GM19023 (cell line): ENCODE measurements at regions not wholly inside any gene's neighbourhood (a gene's known extent, or its start where the extent isn't known, plus 50 kb on each side); places are given as distances from the start of the nearest gene placed in this dataset.
"Not testable (repeated sequence)": the region's sequence is repeated elsewhere in the genome, so short reads cannot be mapped to it uniquely, and the experiment has no call there.

Experiments
- ATAC-seq: cut with Tn5 transposase; IDR thresholded peaks from one replicate; pipeline ENCODE4 v1.9.1; 2021; ENCODE audit warnings: mild to moderate bottlenecking, moderate library complexity; ENCODE audit not compliant: unreplicated experiment

- not testable (repeated sequence) for ATAC-seq
Observed at GRCh38 chr4:30124621-30125020, 595.5 kb upstream of the PCDH7 start.

DNA sequence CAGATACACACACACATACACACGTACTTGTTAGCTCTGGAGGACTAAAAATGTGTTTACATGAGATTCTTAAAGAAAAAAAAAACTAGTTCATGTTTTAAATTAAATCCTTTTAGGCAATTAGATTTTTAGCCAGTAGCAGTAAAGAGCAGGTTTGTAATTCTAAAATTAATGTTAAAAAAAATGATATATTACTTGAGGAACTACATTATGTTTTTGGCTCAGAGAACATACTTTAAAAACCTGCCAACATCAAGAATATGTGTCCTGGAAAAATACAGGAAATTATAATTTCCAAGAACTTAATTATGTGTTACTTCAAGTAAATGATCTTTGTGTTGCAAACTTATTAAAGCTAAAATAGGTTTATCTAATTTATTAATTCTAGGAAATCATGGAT lies 594.3 kb upstream of the PCDH7 start:
- no peak for ATAC-seq

GRCh38 chr4:30126351-30126750 lies 593.8 kb upstream of the PCDH7 start:
- no peak for ATAC-seq

GRCh38 chr4:30148828-30149227 lies 571.3 kb upstream of the PCDH7 start:
- ATAC-seq = not testable (repeated sequence)

GRCh38 chr4:30149539-30149938 lies 570.6 kb upstream of the PCDH7 start:
- not testable (repeated sequence) for ATAC-seq

DNA sequence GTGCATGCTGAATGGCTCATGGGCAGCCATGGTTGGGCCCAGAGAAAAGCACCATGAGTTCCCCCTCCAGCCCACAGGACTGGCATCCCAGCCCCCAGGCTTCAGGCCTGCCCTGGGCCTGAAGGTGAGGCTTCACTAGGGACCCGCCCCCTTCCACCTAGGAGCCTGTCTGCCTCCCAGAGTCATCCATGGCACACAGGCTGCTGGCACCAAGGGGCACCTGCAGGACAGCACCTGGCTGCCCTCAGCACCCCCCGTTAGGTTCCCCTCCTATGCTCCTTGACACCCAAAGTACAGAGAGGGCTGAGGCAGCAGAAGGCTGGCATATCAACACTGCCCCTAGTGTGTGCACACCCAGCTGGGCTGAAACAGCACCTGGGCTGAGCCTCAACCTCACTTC lies 566.7 kb upstream of the PCDH7 start:
- ATAC-seq = no peak

DNA sequence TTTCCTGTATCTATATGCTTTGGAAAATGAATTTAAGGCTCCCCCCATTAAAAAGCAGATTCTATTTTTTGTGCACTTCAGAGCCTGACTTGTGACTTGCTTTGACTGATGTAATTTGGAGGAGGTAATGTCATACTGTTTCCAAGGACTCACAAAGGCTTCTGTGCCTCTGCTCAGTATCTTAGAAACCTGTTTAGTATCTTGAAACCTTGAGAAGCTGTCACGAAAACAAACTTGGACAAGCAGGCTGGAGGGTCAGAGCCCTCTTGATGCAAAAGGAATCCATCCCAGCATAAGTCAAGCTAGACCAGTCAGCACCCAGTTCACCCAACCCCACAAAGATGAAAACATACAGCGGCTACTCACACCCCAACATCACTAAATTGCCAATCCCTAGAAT lies 560.0 kb upstream of the PCDH7 start:
- no peak for ATAC-seq

GRCh38 chr4:30172416-30172815 lies 547.8 kb upstream of the PCDH7 start:
- ATAC-seq = no peak

DNA sequence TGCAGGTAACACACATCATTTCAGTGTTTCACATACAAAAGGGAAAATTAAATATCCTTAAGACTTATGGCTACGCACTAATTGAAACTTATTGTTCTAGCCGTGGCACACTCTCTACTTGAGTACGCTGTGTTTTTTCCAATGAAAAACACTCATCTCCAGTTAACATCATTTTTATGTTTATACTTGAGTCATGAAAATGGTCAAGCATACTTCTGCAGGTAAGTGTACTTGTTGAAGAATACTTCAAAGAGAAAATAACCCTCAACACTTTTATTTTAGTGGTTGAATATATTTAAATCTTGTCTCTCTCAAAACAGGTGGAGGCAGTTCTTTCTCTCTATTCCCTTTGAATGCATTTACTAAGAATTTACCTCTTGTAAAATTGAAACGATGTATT lies 538.7 kb upstream of the PCDH7 start:
- no peak for ATAC-seq

GRCh38 chr4:30181918-30182317 lies 538.3 kb upstream of the PCDH7 start:
- no peak for ATAC-seq

DNA sequence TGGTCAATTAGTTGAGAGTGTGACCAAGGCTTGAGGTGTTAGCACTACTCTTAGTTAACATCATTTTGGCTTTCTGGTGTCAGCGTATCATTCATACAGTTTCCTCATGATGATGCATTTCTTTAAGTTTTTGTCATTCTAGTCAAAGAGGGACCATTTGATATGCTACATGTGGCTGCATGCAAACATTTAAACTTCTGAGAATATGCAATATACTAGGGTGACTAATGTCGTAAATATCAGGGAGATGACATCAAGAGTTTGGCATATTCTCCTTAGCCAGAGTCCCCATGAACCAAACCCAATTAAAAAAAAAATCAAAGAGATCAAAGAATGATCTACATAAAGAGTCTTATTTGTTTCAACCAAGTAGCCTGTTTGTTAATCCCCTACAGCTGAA lies 537.4 kb upstream of the PCDH7 start:
- no peak for ATAC-seq

GRCh38 chr4:30191902-30192301 lies 528.3 kb upstream of the PCDH7 start:
- ATAC-seq = no peak

DNA sequence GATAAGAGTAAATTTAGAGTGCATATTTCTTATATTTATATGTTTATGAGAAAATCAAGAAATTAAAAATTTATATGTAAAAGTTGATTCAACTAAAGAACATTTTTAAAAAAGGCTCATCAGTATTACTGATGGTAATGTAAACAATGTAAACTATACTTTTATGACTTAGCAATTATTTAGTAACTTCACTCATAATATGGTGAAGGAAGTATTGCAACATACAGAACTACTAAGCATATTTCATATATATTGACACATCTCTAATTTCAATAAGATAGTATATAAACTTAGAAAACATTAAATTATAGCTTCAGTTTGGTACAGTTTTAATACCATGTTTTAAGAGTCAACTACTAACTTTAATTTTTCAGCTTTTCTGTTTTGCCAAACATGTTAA lies 512.8 kb upstream of the PCDH7 start:
- no peak for ATAC-seq

- no peak for ATAC-seq
Observed at GRCh38 chr4:30208731-30209435, 511.3 kb upstream of the PCDH7 start.

GRCh38 chr4:30215973-30216372 lies 504.2 kb upstream of the PCDH7 start:
- not testable (repeated sequence) for ATAC-seq

DNA sequence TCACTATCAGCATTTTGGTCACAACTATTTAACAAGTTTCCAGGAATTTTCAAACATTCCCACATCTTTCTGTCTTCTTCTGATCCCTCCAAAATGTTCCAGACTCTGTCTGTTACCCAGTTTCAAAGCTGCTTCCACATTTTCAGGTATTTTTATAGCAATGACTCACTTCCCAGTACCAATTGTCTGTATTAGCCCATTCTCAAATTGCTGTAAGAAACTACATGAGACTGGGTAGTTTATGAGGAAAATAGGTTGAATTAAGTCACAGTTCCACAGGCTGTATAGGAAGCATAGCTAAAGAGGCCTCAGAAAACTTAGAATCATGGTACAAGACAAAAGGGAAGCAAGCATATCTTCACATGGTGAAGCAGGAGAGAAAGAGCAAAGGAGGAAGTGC lies 475.0 kb upstream of the PCDH7 start:
- no peak for ATAC-seq

DNA sequence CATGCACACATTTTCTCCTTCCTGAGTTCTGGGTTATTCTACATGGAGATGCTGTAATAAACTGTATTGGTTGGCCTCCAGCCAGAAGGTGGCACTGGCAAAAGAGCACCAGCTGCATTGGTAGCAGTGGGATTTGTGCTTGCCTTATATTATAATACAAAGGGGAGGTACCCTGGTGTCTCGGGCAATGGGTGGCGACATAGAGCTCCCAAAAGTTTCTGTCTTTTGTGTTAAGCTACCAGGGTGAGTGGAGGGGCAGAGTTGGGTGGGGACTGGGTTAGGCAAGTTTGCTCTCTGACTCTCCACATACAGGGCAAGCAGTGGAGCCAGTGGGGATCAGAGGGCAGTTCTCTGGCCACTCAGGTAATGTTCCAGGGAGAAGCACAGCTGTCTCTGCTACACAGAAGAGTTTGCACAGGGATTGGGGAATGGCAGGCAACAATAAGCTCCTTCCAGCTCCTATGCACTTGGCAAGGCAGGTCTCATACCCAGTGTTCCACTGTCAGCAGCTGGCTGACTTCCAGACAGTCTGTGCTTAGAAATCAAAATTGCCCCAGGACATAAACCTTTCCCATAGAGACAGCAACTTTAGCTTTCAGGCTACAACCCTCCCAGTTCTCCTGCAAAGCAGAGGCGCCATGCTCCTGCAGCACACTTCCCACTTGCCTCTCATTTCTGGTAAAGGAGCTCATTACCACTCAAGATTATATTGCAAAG lies 463.9 kb upstream of the PCDH7 start:
- ATAC-seq = no peak

DNA sequence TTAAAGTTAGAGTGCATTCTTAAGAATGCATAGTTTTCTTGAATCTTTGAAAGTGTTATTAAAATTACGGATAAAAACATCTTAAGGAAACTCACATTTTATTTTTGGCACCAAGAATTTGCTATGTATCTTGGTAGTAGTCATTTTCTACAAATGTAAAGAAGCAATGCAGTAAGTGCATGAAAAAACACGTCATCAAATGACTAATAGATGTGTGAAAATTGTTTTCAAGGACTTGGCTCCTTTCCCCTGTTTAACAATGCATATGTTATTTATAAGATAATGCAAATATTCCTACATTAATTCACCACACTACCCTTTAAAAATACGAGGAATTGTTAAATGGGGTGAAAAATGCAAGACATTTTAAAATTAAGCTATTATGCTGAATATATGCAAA lies 461.2 kb upstream of the PCDH7 start:
- ATAC-seq = no peak

DNA sequence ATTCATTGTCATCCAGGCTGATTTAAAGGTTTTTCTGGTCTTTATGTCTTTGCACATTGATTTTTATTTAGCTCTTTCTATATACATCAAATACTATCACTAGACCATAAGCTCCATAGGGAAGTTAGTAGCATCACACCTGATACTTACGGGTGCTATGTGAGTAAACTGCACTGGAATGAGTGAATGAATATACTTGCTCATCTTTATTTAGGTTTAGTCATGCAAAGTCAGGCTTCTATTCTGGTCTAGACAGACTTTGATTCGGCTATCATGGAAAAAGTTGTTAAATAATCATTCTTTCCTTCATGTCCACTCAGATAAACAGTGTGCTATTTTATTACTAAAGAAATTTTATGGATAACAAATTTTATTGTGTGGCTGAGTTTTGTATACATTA lies 457.8 kb upstream of the PCDH7 start:
- ATAC-seq = no peak

GRCh38 chr4:30264465-30264864 lies 455.7 kb upstream of the PCDH7 start:
- no peak for ATAC-seq

DNA sequence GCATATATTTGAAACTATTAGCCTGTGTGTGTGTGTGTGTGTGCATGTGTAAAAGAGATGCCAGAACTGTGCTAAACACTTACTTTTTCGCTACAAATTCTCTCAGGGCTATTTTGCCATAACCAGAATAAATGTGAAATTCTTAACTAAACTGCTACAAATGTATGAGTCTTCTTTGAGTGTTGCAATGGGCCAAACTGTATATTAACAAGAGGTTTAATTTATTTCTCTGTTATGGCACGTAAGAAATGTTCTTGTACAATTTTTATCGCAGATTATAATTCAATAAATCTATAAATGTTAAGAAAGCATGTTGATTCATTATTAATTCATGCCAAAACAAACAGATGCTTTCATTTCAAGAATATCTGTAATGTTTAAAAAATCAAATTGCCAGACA lies 454.5 kb upstream of the PCDH7 start:
- no peak for ATAC-seq

DNA sequence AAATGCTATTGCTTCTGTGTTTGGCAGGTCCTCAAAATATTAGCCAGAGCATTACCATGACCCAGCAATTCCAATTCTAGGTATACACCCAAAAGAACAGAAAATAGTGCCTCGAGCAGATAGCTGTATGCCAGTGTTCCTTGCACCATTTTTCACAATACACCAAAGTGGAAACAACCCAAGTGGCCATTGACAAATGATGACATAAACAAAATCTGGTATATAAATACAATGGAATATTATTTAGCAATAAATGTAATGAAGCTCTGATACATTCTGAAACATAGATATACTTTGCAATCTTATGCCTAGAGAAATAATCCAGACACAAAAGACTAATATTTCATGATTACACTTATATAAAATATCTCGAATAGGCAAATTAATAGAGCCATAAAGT lies 451.8 kb upstream of the PCDH7 start:
- no peak for ATAC-seq

GRCh38 chr4:30269850-30270249 lies 450.3 kb upstream of the PCDH7 start:
- ATAC-seq = no peak
